Heart left ventricle (tissue), 16 donors: ENCODE measurements at regions not wholly inside any gene's neighbourhood (a gene's known extent, or its start where the extent isn't known, plus 50 kb on each side); places are given as distances from the start of the nearest gene placed in this dataset.

Source experiments
- ATAC-seq, 4 donors: fragments of 200-7000 bp; cut with Tn5 transposase; one replicate each; pipeline ENCODE4 v1.9.1; 2020 to 2022; ENCODE audit warnings: moderate library complexity in 4 of 4, mild to moderate bottlenecking in 3 of 4, moderate number of reproducible peaks in 1 of 4
- DNase-seq, 5 donors: peaks; one replicate each; pipeline ENCODE4 v3.0.0-alpha.2; 2020
- H3K27ac ChIP-seq, 12 donors: fragments of 200-600 bp; sonication (generic) in 4 of 12; one replicate each; pipeline versions ENCODE4 v1.5.0 to v1.8.0; 2016 to 2022; ENCODE audit warnings: mild to moderate bottlenecking in 2 of 12
- H3K27me3 ChIP-seq, 9 donors: fragments of 200-600 bp; sonication (generic) in 2 of 9; one replicate each; pipeline versions ENCODE4 v1.5.1 to v1.8.0; 2016 to 2022; ENCODE audit warnings: mild to moderate bottlenecking in 3 of 9
- H3K36me3 ChIP-seq, 9 donors: fragments of 200-600 bp; sonication (generic) in 2 of 9; one replicate each; pipeline versions ENCODE4 v1.5.0 to v1.8.0; 2018 to 2022; ENCODE audit warnings: mild to moderate bottlenecking in 2 of 9
- H3K4me1 ChIP-seq, 12 donors: fragments of 200-600 bp; sonication (generic) in 4 of 12; one replicate each; pipeline versions ENCODE4 v1.5.0 to v1.8.0; 2016 to 2022; ENCODE audit warnings: mild to moderate bottlenecking in 3 of 12
- H3K4me3 ChIP-seq, 12 donors: fragments of 200-600 bp; sonication (generic) in 4 of 12; one replicate each; pipeline versions ENCODE4 v1.5.0 to v1.8.0; 2017 to 2022; ENCODE audit warnings: mild to moderate bottlenecking in 9 of 12, moderate library complexity in 4 of 12
- H3K9me3 ChIP-seq, 12 donors: fragments of 200-600 bp; sonication (generic) in 4 of 12; one replicate each; pipeline versions ENCODE4 v1.5.0 to v1.8.0; 2016 to 2022; ENCODE audit warnings: mild to moderate bottlenecking in 1 of 12
- POLR2A ChIP-seq, 2 donors: fragments of 450-650 bp; IDR thresholded peaks; one replicate each; pipeline ENCODE4 v1.6.1; 2017; ENCODE audit warnings: antibody characterized with exemption in 2 of 2, mild to moderate bottlenecking in 2 of 2, moderate library complexity in 2 of 2
- WGBS, 4 donors: extraction: QIAGEN DNeasy Blood & Tissue Kit in 2 of 4; methylation state at CpG; one replicate each; pipeline versions ENCODE4 v1.1.5 to v1.1.7; 2013 to 2018; 5-methylcytosine and 5-hydroxymethylcytosine counted together
- intact Hi-C, 10 donors: fragments of 100-400 bp; cut with DNase I; formaldehyde crosslinking; loops; one replicate each; pipeline versions ENCODE4 v1.11.1 to v1.14.2; 2022
- TF ChIP-seq, protein P1 (sequence below), 12 donors: fragments of 200-600 bp; sonication (generic) in 4 of 12; IDR thresholded peaks; one replicate each; pipeline versions ENCODE4 v1.5.0 to v1.8.0; 2018 to 2022; ENCODE audit warnings: antibody characterized with exemption in 12 of 12, mild to moderate bottlenecking in 5 of 12
- donor health status: ischemic (EF 13 %, LVEDD 7.1; RV severe dilation, severe dysfunction).
- donor health status: healthy with polysubstance abuse.
- donor health status: DM: no; HTN: yes; CAD: no.
- donor health status: DM: no; HTN: no; CAD: no.
- donor health status: ischemic (EF 25% LVEDD 6.9; RV normal size, moderate dysfunction).
- donor health status: ischemic (EF 25% LVEDD 5.7; RV mildly dilated, moderate dysfunction).
- donor health status: healthy.
- donor health status: DM: yes; HTN: yes; CAD: no.
- donor health status: ischemic (EF 35%, LVEDD 5.7; RV mildly dilated, moderate dysfunction).
- donor health status: nonischemic (EF 11% LVEDD 7.7; RV severe dilation, severe dysfunction).
- donor health status: DM: yes; HTN: yes; CAD: no.
- donor health status: PGD.
- donor health status: ischemic (EF 29% LVEDD 5.4; RV normal size, mild dysfunction).
- donor health status: nonischemic (EF 23%, LVEDD 6.1; RV moderate dilation, normal function).

DNA sequence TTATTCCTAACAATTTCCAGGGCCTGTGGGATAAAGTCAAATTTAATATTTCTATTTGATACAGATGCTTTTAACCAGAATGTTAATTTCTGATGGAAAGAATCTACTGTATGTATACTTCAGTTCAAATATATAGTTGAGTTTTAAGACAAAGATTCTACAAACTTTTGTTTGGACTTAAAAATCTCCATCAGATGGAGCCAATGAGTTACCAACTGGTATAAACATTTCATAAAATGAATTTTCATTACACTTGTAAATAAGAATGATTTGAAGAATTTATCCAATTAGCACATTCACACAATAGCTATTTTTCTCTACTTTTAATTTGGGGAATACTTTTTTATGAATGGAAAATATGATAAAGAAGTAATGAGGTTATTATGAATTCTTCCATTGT, 425.2 kb upstream of the MIS18BP1 start:
- intact Hi-C loops, result no loop called here
- no peaks in the 10 kb centered on the region for H3K36me3 ChIP-seq
- ATAC-seq (no peak), DNase-seq (no peak)
- H3K27ac ChIP-seq, result no peak overlapping the region
- H3K27me3 ChIP-seq, result no peaks in the 10 kb centered on the region
- no peak overlapping the region for H3K4me3 ChIP-seq
- no peaks in the 10 kb centered on the region for H3K4me1 ChIP-seq
- TF ChIP-seq, protein P1, sequence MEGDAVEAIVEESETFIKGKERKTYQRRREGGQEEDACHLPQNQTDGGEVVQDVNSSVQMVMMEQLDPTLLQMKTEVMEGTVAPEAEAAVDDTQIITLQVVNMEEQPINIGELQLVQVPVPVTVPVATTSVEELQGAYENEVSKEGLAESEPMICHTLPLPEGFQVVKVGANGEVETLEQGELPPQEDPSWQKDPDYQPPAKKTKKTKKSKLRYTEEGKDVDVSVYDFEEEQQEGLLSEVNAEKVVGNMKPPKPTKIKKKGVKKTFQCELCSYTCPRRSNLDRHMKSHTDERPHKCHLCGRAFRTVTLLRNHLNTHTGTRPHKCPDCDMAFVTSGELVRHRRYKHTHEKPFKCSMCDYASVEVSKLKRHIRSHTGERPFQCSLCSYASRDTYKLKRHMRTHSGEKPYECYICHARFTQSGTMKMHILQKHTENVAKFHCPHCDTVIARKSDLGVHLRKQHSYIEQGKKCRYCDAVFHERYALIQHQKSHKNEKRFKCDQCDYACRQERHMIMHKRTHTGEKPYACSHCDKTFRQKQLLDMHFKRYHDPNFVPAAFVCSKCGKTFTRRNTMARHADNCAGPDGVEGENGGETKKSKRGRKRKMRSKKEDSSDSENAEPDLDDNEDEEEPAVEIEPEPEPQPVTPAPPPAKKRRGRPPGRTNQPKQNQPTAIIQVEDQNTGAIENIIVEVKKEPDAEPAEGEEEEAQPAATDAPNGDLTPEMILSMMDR (IDR thresholded peaks at IDR 0.05), result no peak
- H3K9me3 ChIP-seq, result peaks cover 0 to 4% (median 0%) of the 10 kb centered on the region in 12 donors

DNA sequence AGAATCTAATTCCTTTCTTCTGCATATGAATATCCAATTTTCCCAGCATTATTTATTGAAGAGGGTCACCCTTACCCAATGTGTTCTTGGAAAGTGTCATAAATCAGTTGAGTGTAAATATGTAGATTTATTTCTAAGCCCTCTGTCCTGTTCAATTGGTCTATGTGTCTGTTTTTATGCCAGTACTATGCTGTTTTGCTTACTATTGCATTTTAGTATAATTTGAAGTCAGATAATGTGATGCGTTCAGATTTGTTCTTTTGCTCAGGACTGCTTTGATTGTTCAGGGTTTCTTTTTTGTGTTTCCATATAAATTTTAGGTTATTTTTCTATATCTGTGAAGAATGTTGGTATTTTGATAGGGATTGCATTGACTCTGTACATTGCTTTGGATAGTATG, 420.4 kb upstream of the MIS18BP1 start:
- DNase-seq, result no peak
- H3K9me3 ChIP-seq, result peaks cover 0 to 15% (median 0%) of the 10 kb centered on the region in 12 donors
- no peak for ATAC-seq
- no peak for TF ChIP-seq POLR2A (IDR thresholded peaks at IDR 0.05)
- TF ChIP-seq, protein P1 (IDR thresholded peaks at IDR 0.05), result no peak
- intact Hi-C loops, result no loop called here
- 87 to 91% (median 89%) methylated on average over 1 of the region's 1 CpG for WGBS, 4 donors
- no peak overlapping the region for H3K4me3 ChIP-seq
- no peaks in the 10 kb centered on the region for H3K36me3 ChIP-seq
- H3K27me3 ChIP-seq, result no peaks in the 10 kb centered on the region
- no peak overlapping the region for H3K27ac ChIP-seq
- H3K4me1 ChIP-seq, result no peaks in the 10 kb centered on the region

DNA sequence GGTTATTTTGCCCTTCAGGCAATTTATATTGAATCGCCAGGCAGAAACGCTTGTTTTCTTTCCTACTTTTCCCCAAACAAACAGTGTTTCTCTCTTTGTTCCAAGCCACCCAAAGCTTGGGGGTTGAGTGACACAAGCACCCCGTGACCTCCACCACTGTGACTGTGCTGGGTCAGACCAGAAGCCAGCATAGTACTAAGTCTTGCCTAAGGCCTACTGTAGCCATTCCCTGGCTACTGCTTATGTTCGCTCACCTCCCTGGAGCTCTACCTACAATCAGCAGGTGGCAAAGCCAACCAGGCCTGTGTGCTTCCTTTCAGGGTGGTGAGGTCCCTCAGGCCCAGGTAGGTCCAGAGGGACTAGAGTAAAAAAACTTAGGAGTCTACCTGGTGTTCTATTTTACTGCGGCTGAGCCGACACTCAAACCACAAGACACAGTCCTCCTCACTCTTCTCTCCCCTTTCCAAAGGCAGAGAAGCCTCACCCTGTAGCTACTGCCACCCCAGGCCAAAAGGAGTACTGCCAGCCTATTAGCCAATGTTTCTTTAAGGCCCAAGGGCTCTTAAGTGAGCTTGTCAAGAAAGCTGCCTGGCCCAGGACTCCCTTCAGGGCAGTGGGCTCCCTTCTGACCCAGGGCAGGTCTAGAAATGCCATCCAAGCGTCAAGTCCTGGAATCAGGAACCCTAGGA, 411.8 kb upstream of the MIS18BP1 start:
- Histone ChIP-seq H3K4me1 (no peaks in the 10 kb centered on the region), H3K27ac (no peak overlapping the region), H3K27me3 (no peaks in the 10 kb centered on the region), H3K9me3 (peaks cover 0 to 35% (median 3%) of the 10 kb centered on the region in 12 donors), H3K4me3 (no peak overlapping the region), H3K36me3 (no peaks in the 10 kb centered on the region)
- 76 to 88% (median 84%) methylated on average over 7 of the region's 7 CpGs for WGBS, 4 donors
- DNase-seq (peak in 1 of 5 donors; percentile 12), ATAC-seq (no peak)
- intact Hi-C loops, result no loop called here
- TF ChIP-seq POLR2A (IDR thresholded peaks at IDR 0.05), result no peak
- TF ChIP-seq, protein P1 (IDR thresholded peaks at IDR 0.05), result no peak

DNA sequence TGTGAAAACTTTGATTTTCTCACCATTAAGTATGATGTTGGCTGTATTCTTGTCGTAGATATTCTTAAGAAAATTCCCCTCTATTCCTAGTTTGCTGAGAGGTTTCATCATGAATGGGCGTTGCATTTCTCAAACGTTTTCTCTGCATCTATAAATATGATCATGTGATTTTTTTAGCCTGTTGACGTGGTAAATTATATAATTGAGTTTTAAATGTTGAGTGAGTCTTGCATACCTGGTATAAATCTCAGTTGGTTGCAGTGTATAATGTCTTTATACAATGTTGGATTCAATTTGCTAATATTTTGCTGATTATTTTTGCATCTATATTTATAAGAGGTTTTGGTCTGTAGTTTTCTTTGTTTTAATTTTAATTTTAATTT, 405.9 kb upstream of the MIS18BP1 start:
- Histone ChIP-seq H3K9me3 (peaks cover 0 to 12% (median 0%) of the 10 kb centered on the region in 12 donors), H3K4me1 (no peaks in the 10 kb centered on the region), H3K27me3 (no peaks in the 10 kb centered on the region), H3K27ac (no peak overlapping the region), H3K36me3 (no peaks in the 10 kb centered on the region), H3K4me3 (no peak overlapping the region)
- intact Hi-C loops, result no loop called here
- ATAC-seq (no peak), DNase-seq (no peak)
- 45 to 51% (median 47%) methylated on average over 4 of the region's 4 CpGs for WGBS, 4 donors
- TF ChIP-seq POLR2A (IDR thresholded peaks at IDR 0.05), result no peak
- TF ChIP-seq, protein P1 (IDR thresholded peaks at IDR 0.05), result no peak
